A549 (cell line): ENCODE measurements at regions not wholly inside any gene's neighbourhood (a gene's known extent, or its start where the extent isn't known, plus 50 kb on each side); places are given as distances from the start of the nearest gene placed in this dataset.

Source experiments
- ATAC-seq, 2 experiments: fragments of 200-7000 bp in 1 of 2; fragments of >200 bp in 1 of 2; cut with Nextera tagmentation in 1 of 2; cut with Tn5 transposase in 1 of 2; 3 replicates each; pipeline versions ENCODE4 v1.8.0 to v1.9.1; 2018 to 2020; ENCODE audit warnings: mild to moderate bottlenecking in 1 of 2, moderate library complexity in 1 of 2
- CTCF ChIA-PET: fragments of 300-600 bp; sonication (Branson Sonifier 250); formaldehyde crosslinking; extraction: SDS; loops from one replicate; lab custom pipeline; 2021; ENCODE audit warnings: antibody characterized with exemption, inconsistent platforms; lab: Yijun Ruan, JAX
- POLR2A ChIA-PET: fragments of 350-600 bp; formaldehyde crosslinking; extraction: SDS; loops from one replicate; lab custom pipeline; 2021; ENCODE audit warnings: antibody characterized with exemption, inconsistent platforms; lab: Yijun Ruan, JAX
- DNase-seq, 2 experiments: peaks; one replicate each; pipeline versions ENCODE4 v3.0.0 to v3.0.0-alpha.2; 2011 to 2016; ENCODE audit warnings: low read depth in 1 of 2, low spot score in 1 of 2
- FAIRE-seq: peaks from 2 replicates; lab custom pipeline; 2011; peaks lifted over from hg19 to GRCh38; lab: Jason Lieb, UNC
- H3K27ac ChIP-seq, 2 experiments: fragments of >200 bp; sonication (Bioruptor Twin); formaldehyde crosslinking; 3 replicates each; pipeline ENCODE4 v1.5.1; 2016 to 2017
- H3K4me1 ChIP-seq: fragments of >200 bp; sonication (Bioruptor Twin); formaldehyde crosslinking; 3 replicates; pipeline ENCODE4 v1.6.1; 2016
- H3K4me2 ChIP-seq: fragments of >200 bp; sonication (Bioruptor Twin); formaldehyde crosslinking; 3 replicates; pipeline ENCODE4 v1.6.1; 2016
- H3K4me3 ChIP-seq: fragments of >200 bp; sonication (Bioruptor Twin); formaldehyde crosslinking; 3 replicates; pipeline ENCODE4 v1.5.1; 2016
- H3K9me3 ChIP-seq: fragments of >200 bp; sonication (Bioruptor Twin); formaldehyde crosslinking; 3 replicates; pipeline ENCODE4 v1.6.1; 2016
- BCL3 ChIP-seq: fragments of >200 bp; sonication (Bioruptor Twin); formaldehyde crosslinking; IDR thresholded peaks from 3 replicates; pipeline ENCODE4 v1.6.1; 2016
- CEBPB ChIP-seq, 2 experiments: fragments of >200 bp in 1 of 2; sonication (Bioruptor Twin) in 1 of 2; formaldehyde crosslinking in 1 of 2; IDR thresholded peaks; 2 replicates each; pipeline ENCODE4 v1.6.1; 2012 to 2016
- CHD2 ChIP-seq: fragments of 150-350 bp; IDR thresholded peaks from 2 replicates; pipeline ENCODE4 v1.6.1; 2014; ENCODE audit warnings: low read length; ENCODE audit not compliant: partially characterized antibody
- EP300 ChIP-seq, 2 experiments: fragments of >200 bp; sonication (Bioruptor Twin); formaldehyde crosslinking; IDR thresholded peaks; 2 replicates in 1 of 2; 3 replicates in 1 of 2; pipeline ENCODE4 v1.6.1; 2016 to 2017
- ESRRA ChIP-seq: fragments of 150-350 bp; IDR thresholded peaks from 2 replicates; pipeline ENCODE4 v1.6.1; 2014; ENCODE audit warnings: mild to moderate bottlenecking, low read length, borderline replicate concordance
- FOSB ChIP-seq: fragments of 250-450 bp; sonication (Bioruptor Pico); IDR thresholded peaks from 2 replicates; pipeline ENCODE4 v1.5.0; 2020; ENCODE audit warnings: mild to moderate bottlenecking, moderate library complexity
- FOSL2 ChIP-seq, 2 experiments: fragments of 450-650 bp in 1 of 2; fragments of >200 bp in 1 of 2; sonication (Bioruptor Twin) in 1 of 2; formaldehyde crosslinking; IDR thresholded peaks; 2 replicates each; pipeline versions ENCODE4 v1.5.0 to v1.6.1; 2016 to 2020; ENCODE audit warnings: mild to moderate bottlenecking in 1 of 2, moderate library complexity in 1 of 2
- GATA3 ChIP-seq: IDR thresholded peaks from 2 replicates; pipeline ENCODE4 v1.6.1; 2012; ENCODE audit warnings: borderline replicate concordance
- HES2 ChIP-seq: fragments of >200 bp; sonication (Bioruptor Twin); formaldehyde crosslinking; IDR thresholded peaks from 2 replicates; pipeline ENCODE4 v1.6.1; 2016
- HEYL ChIP-seq: fragments of 250-450 bp; sonication (Bioruptor Pico); IDR thresholded peaks from 2 replicates; pipeline ENCODE4 v1.8.0; 2021; ENCODE audit warnings: mild to moderate bottlenecking, moderate library complexity
- HMGXB4 ChIP-seq: fragments of 250-450 bp; sonication (Bioruptor Pico); IDR thresholded peaks from 2 replicates; pipeline ENCODE4 v1.5.0; 2021; ENCODE audit warnings: mild to moderate bottlenecking, moderate library complexity, borderline replicate concordance
- HOXA7 ChIP-seq: fragments of 250-450 bp; sonication (Bioruptor Pico); IDR thresholded peaks from 2 replicates; pipeline ENCODE4 v1.5.0; 2020; ENCODE audit warnings: mild to moderate bottlenecking, moderate library complexity
- HOXB5 ChIP-seq: fragments of 250-450 bp; sonication (Bioruptor Pico); IDR thresholded peaks from 2 replicates; pipeline ENCODE4 v1.5.0; 2020; ENCODE audit warnings: mild to moderate bottlenecking, moderate library complexity
- MAFK ChIP-seq: fragments of 450-650 bp; IDR thresholded peaks from 2 replicates; pipeline ENCODE4 v1.6.1; 2014; ENCODE audit not compliant: partially characterized antibody
- MAZ ChIP-seq: fragments of 150-350 bp; IDR thresholded peaks from 2 replicates; pipeline ENCODE4 v1.6.1; 2014; ENCODE audit warnings: antibody characterized with exemption, low read depth, low read length, borderline replicate concordance
- NR3C1 ChIP-seq: fragments of >200 bp; sonication (Bioruptor Twin); formaldehyde crosslinking; IDR thresholded peaks from 3 replicates; pipeline ENCODE4 v1.6.1; 2017
- RARB ChIP-seq: fragments of 250-450 bp; sonication (Bioruptor Pico); IDR thresholded peaks from 2 replicates; pipeline ENCODE4 v1.8.0; 2021; ENCODE audit warnings: mild to moderate bottlenecking, moderate library complexity
- USF2 ChIP-seq: fragments of 450-650 bp; IDR thresholded peaks from 2 replicates; pipeline ENCODE4 v1.6.1; 2014; ENCODE audit warnings: antibody characterized with exemption
- ZFP36 ChIP-seq: fragments of 450-650 bp; IDR thresholded peaks from 2 replicates; pipeline ENCODE4 v1.6.1; 2014; ENCODE audit warnings: borderline replicate concordance; ENCODE audit not compliant: partially characterized antibody
- WGBS: methylation state at CpG from one replicate; pipeline ENCODE4 v1.1.6; 2017; ENCODE audit errors: missing lambda C conversion rate; 5-methylcytosine and 5-hydroxymethylcytosine counted together

- TF ChIP-seq HOXB5 (no peak), FOSL2 (IDR thresholded peaks at IDR 0.05) (no peak), FOSL2 (CRISPR knock-in tag; IDR thresholded peaks at IDR 0.05) (no peak), ZFP36 (no peak), HMGXB4 (CRISPR knock-in tag) (no peak), HEYL (CRISPR knock-in tag) (no peak), MAFK (no peak), USF2 (no peak), ESRRA (no peak), RARB (CRISPR knock-in tag) (no peak), CHD2 (no peak), HOXA7 (no peak)
- 80% methylated on average over 6 of the region's 6 CpGs for whole genome bisulfite sequencing
- CTCF ChIA-PET, result no interaction called here
- no peak overlapping the region for H3K4me2 ChIP-seq
- H3K4me1 ChIP-seq, result no peaks in the 10 kb centered on the region
- no peak overlapping the region for H3K27ac ChIP-seq
- no peaks in the 10 kb centered on the region for H3K9me3 ChIP-seq
- POLR2A ChIA-PET, result no interaction called here
- H3K4me3 ChIP-seq, result no peak overlapping the region
- no peak for FAIRE-seq
- no peak for DNase-seq
- no peak for ATAC-seq
Measured at GRCh38 chr1:245098924-245099323, 55.9 kb upstream of the KIF26B start.

- Histone ChIP-seq H3K27ac (no peak overlapping the region), H3K4me1 (peaks cover 12% of the 10 kb centered on the region), H3K4me3 (no peak overlapping the region), H3K9me3 (no peaks in the 10 kb centered on the region), H3K4me2 (no peak overlapping the region)
- DNase-seq (no peak), ATAC-seq (no peak), FAIRE-seq (no peak)
- ChIA-PET CTCF (interaction anchor here (0.5 to 1.5 kb wide), 2 partner anchors 56 to 1063 kb away, joined by 3 to 4 read pairs; no protein-coding TSS in a partner anchor), POLR2A (no interaction called here)
- no peak for TF ChIP-seq CEBPB (IDR thresholded peaks at IDR 0.05)
- TF ChIP-seq MAZ, result no peak
- no peak for TF ChIP-seq GATA3
- no peak for TF ChIP-seq FOSB (CRISPR knock-in tag)
- no peak for TF ChIP-seq EP300 (IDR thresholded peaks at IDR 0.05)
- TF ChIP-seq BCL3, result no peak
- TF ChIP-seq NR3C1, result no peak
- TF ChIP-seq HMGXB4 (CRISPR knock-in tag), result no peak
- no peak for TF ChIP-seq HES2
- WGBS, result 81% methylated on average over 5 of the region's 5 CpGs
Measured at GRCh38 chr1:245096311-245097066, 58.3 kb upstream of the KIF26B start.
